ENCODE measurements at regions not wholly inside any gene's neighbourhood (a gene's known extent, or its start where the extent isn't known, plus 50 kb on each side); places are given as distances from the start of the nearest gene placed in this dataset.
"Not testable (repeated sequence)": the region's sequence is repeated elsewhere in the genome, so short reads cannot be mapped to it uniquely, and the experiment has no call there.

DNA sequence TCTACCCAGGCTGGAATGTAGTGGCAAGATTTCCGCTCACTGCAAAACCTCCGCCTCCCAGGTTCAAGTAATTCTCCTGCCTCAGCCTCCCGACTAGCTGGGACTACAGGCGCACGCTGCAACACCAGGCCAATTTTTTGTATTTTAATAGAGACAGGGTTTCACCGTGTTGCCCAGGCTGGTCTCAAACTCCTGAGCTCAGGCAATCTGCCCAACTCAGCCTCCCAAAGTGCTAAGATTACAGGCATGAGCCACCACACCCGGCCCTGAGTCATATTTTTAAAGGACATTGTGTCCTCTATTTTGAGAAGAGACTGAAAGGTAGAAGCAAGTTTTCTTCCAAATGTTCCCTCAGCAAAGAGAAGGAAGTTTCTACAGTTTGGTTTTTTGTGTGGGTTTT lies 227.1 kb downstream of the KCTD12 start:
- TF ChIP-seq, protein P1, sequence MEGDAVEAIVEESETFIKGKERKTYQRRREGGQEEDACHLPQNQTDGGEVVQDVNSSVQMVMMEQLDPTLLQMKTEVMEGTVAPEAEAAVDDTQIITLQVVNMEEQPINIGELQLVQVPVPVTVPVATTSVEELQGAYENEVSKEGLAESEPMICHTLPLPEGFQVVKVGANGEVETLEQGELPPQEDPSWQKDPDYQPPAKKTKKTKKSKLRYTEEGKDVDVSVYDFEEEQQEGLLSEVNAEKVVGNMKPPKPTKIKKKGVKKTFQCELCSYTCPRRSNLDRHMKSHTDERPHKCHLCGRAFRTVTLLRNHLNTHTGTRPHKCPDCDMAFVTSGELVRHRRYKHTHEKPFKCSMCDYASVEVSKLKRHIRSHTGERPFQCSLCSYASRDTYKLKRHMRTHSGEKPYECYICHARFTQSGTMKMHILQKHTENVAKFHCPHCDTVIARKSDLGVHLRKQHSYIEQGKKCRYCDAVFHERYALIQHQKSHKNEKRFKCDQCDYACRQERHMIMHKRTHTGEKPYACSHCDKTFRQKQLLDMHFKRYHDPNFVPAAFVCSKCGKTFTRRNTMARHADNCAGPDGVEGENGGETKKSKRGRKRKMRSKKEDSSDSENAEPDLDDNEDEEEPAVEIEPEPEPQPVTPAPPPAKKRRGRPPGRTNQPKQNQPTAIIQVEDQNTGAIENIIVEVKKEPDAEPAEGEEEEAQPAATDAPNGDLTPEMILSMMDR (IDR thresholded peaks at IDR 0.05): not testable (repeated sequence)
- not testable (repeated sequence) for TF ChIP-seq POLR2A (IDR thresholded peaks at IDR 0.05)

Data from sigmoid colon (tissue), 3 donors.